Vagina (tissue), 2 donors: ENCODE measurements at regions not wholly inside any gene's neighbourhood (a gene's known extent, or its start where the extent isn't known, plus 50 kb on each side); places are given as distances from the start of the nearest gene placed in this dataset.

Source experiments
- POLR2A ChIP-seq, 2 donors: fragments of 450-650 bp; IDR thresholded peaks; one replicate each; pipeline ENCODE4 v1.6.1; 2017; ENCODE audit warnings: antibody characterized with exemption in 2 of 2, mild to moderate bottlenecking in 2 of 2, moderate library complexity in 2 of 2
- TF ChIP-seq, protein P1 (sequence below), 3 experiments: fragments of 450-650 bp in 2 of 3; fragments of 200-600 bp in 1 of 3; sonication (generic) in 1 of 3; IDR thresholded peaks; one replicate each; pipeline ENCODE4 v1.5.1; 2017 to 2019; ENCODE audit warnings: antibody characterized with exemption in 3 of 3, mild to moderate bottlenecking in 2 of 3, moderate library complexity in 2 of 3

DNA sequence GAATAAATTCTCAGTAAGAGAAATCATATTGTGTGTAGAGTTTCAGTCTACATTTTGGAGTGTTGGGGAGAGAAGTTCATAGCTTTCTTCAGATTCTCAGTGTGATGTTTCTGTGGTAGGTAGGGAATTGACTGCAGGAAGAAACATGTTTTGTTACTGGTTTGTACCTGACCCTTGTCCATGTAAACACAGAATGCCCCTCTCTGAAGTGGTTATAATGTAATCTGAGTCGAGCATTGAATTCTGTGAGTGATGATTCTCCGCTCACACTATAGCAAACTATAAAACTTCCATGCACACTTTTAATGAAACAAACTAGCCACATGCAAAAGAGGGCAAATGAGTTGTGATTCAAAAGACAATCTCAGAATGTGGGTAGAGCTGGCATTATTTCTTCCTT, 433.2 kb downstream of the USP25 start:
- TF ChIP-seq, protein P1, sequence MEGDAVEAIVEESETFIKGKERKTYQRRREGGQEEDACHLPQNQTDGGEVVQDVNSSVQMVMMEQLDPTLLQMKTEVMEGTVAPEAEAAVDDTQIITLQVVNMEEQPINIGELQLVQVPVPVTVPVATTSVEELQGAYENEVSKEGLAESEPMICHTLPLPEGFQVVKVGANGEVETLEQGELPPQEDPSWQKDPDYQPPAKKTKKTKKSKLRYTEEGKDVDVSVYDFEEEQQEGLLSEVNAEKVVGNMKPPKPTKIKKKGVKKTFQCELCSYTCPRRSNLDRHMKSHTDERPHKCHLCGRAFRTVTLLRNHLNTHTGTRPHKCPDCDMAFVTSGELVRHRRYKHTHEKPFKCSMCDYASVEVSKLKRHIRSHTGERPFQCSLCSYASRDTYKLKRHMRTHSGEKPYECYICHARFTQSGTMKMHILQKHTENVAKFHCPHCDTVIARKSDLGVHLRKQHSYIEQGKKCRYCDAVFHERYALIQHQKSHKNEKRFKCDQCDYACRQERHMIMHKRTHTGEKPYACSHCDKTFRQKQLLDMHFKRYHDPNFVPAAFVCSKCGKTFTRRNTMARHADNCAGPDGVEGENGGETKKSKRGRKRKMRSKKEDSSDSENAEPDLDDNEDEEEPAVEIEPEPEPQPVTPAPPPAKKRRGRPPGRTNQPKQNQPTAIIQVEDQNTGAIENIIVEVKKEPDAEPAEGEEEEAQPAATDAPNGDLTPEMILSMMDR (IDR thresholded peaks at IDR 0.05): no peak
- TF ChIP-seq POLR2A (IDR thresholded peaks at IDR 0.05): no peak
